ENCODE measurements at regions not wholly inside any gene's neighbourhood (a gene's known extent, or its start where the extent isn't known, plus 50 kb on each side); places are given as distances from the start of the nearest gene placed in this dataset.

DNA sequence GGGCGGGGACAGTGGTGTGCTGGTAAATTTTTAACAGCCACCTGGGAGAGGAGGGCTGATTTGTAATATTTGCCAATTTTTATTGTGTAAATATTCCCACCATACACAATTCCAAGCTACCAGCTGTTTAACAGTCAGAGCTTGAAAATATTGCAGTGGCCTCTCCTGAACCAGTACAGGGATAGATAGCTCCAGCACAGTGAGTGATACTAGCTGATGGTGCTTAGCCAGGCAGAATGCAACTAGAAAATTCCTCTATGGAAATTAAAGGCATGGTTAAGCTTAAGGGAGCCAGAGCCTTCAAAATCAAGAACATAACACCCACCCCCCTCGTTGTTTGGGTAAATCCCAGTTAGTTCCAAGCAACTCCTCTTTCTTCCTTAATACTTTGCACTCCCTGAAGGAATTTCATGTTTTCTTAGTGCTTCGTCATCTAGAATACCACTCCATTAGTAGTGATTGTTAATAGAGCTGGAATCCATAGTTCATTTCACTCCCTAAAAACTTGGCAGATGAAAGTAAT is 96.6 kb downstream of the CYB561 start:
- DNase-seq: no peak

- DNase-seq: no peak
Measured at GRCh38 chr17:63350364-63350763, 95.7 kb downstream of the CYB561 start.

DNA sequence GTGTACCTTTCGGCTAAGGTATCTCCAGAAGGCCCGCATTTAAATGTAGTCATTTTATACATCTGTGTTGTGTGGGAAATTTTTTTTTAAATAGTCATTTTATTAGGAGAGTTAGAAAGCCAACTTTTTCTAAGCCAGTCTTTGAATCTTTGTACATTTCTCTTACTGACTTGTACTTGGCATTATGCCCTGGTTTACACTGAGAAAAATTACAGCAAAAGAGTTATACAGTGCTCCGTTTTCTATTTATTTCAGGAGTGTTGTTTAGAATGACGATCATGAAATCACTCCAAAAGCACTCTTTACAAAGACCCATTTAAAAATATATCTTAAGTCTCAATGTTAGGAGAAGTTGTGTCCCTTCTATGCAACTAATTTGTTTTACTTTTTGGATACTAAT is 91.8 kb downstream of the CYB561 start:
- no peak for DNase-seq

- DNase-seq: peak; percentile 9
Measured at GRCh38 chr17:63356337-63356757, 89.8 kb downstream of the CYB561 start.

- DNase-seq: peak; percentile 26
Measured at GRCh38 chr17:63358111-63358839, 87.8 kb downstream of the CYB561 start.

DNA sequence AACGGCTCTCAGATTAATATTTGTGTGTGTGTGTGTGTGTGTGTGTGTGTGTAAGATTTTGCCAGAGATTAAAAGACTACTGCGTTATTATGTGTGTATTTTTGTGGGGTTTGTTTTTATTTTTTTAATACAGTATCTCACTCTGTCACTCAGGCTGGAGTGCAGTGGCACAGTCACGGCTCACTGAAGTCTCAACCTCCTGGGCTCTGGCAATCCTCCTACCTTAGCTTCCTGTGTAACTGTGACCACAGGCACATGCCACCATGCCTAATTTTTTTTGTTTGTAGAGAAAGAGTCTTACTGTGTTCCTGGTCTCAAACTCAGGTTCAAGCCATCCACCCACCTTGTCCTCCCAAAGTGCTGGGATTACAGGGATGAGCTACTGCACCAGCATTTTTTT is 87.2 kb downstream of the CYB561 start:
- DNase-seq: no peak

- no peak for DNase-seq
Measured at GRCh38 chr17:63361182-63361581, 84.9 kb downstream of the CYB561 start.

DNA sequence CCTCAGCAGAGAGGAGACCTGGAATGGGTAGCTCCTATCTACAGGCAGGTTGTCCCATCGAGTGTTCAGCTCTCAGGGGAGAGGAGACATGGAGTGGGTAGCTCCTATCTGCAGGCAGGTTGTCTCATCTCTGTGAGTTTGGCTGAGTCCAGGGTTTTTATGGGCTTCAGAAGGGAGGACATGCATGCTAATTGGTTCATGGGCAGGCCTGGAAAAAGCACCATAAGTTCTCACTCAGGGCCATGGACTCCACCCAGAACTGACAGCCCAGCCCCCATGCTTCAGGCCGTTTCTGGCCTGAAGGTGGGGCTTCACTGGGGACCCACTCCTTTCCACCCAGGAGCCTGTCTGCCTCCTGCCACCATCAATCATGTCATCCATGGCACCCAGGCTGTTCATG is 84.0 kb downstream of the CYB561 start:
- no peak for DNase-seq

DNA sequence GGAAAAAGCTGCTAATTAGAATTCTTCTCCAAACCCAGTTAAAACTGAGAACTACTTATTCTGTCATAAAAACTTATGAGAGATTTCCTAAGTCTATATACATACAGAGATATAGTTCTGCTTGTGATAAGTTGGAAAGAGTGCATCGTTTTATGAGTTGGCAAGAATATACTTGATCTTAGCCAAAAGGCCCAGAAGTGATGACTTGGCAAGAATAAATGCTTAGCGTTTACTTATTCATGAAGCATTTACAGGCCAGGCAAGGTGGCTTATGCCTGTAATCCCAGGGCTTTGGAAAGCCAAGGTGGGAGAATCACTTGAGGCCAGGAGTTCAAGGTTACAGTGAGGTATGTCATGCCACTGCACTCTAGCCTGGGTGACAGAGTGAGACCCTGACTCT is 81.7 kb downstream of the CYB561 start:
- peak; percentile 17 for DNase-seq

DNA sequence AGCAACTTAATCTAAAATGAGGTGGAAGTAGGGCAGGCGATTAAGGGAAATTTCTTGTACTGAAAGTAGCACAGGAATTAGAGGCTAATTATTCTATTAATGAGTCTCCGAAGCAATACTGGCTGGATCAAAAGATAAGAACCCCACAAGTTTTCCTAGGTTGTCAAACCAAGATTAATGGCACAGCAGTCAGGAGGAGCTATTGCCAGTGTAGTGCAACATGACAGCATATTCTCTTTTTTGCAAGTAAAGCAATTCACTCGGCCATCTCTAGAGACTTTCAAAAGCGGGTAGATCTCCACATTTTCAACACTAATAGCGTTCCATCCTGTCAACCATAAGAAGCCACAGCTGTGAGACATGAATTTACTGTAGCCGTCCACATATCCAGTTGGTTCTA is 81.2 kb downstream of the CYB561 start:
- DNase-seq: peak; percentile 29

DNA sequence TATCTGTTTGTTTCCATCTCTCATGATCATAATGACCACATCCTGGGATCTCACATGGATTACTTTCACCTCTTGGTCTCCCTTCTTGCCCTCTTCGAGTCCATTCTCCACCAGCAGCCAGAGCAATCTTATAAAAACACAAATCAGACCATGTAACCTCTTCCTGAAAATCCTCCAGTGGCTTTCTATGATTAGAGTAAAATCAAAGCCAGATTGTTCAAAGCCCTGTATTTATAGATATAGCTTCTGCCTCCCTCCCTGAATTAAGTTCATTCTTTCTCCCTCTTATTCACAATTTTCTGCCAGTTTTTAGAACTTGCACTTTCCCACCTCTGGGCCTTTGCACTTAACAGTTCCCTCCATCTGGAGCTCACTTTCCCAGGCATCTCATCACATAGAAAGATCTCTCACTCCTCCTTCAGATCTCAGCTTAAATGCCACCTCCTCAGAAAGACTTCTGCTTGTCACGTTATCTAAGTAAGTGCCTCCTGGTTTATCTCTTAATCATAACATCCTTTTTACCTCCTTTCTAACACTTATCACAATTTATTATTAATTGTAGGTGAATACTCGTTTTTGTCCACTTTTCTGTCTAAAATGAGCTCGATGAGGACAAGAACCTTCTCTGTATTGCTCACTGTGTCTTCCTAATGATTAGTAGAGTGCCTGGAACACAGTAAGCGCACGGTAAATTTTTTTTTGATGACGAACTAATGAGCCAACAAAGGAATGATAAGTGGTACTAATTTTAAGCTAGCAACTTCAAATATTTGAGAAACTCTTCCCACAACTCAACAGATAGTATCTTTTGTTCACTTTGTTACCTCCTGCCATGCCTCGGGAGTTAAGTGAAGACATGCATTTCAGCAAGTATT is 80.5 kb downstream of the CYB561 start:
- no peak for DNase-seq

DNA sequence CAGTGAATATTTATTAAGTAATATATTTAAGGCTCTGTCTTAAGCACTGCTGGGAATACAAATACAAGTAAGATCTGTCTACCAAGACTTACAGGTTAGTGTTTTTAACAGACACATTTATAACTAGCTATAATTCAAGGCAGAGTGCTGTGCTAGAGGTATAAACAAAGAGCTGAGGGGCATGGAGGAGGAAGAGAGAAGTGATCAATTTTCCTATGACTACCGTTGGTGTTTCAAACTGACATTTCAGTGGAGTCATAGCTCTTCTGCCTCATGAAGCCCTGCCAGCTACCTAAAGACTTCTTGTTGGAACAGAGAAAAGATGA is 79.9 kb downstream of the CYB561 start:
- DNase-seq: no peak

- no peak for DNase-seq
Measured at GRCh38 chr17:63369233-63369632, 76.9 kb downstream of the CYB561 start.

GRCh38 chr17:63370696-63371095 is 75.4 kb downstream of the CYB561 start:
- DNase-seq: no peak

DNA sequence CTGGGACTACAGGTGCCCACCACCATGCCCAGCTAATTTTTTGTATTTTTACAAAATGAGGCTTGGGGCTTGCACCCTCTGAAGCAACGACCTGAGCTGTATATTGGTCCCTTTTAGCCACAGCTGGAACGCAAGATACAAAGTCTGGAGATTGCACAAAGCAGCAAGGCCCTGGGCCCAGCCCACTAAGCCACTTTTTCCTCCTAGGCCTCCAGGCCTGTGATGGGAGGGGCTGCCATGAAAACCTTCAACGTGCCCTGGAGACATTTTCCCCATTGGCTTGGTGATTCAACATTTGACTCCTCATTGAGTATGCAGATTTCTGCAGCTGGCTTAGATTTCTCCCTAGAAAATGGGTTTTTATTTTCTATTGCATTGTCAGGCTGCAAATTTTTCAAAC is 69.2 kb downstream of the CYB561 start:
- no peak for DNase-seq

DNA sequence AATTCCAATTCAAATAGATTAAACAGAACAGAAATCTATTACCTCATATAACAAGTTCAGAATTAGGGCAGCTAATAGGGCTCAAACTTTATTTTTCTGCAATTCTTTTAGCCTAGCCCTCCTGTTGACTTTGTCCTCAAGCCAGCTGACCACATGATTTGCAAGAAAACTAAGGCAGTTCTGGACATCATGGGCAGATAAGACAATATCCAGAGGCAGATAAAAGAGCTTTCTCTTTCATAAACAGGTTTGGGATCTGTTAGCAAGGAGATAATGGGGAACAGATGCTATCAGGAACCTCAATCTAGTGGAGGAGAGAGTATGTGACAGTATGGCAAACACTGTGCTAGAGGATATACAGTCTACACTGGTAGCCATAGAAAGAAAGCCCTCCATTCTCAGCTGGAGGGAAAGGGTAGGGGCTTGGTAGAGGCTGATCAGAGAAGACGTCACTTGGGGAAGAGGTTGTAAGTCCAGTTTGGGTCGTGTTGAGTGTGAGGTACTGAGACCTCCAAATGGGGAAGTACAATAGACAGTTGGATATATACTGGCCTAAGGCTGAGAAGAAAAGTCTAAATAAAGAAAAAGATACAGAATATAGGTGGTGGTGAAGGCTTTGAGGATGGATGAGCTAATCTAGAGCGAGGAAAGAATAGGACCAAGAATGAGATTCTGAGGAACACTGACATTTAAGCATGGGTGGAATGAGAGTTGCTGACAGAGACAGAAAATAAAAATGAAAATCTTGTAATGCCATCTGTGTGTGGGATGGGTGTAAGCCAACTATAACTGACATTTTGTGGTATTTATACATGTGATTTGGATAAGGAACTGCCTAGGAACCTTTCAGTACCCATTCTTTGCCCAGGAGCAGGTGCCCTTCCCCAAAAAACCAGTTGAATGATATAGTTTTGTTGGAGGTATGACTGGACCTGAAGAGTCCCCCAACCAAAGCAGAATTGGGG is 67.4 kb downstream of the CYB561 start:
- no peak for DNase-seq

- no peak for DNase-seq
Measured at GRCh38 chr17:63379636-63380035, 66.5 kb downstream of the CYB561 start.

DNA sequence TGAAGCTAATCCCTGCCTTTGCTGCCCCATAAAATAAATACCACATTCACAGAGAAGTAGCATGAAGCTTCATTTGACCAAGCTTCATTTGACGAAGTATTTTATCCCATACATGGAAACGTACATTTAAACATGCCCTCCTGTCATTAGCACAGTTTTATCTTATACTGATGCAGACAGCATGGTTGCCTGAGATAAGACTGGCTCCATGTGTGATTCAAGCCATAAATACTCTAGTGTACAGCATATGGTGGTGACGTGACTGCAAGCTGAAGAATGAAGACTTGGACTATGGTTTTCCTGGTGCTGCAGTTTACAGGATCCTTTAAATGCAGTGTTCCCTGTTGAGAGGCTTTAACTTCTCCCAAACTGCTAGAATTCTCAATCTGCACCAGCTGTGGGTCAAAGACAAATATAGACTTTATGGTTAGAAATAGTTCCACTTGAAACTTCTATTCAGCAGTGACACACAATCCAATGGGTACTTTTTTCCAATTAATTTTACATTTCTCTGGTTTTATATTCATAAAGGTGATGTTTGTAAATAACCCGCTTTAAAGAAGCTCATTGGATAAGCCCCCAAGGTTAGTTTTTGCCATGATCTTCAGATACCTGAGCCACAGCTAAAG is 64.9 kb downstream of the CYB561 start:
- DNase-seq: no peak

- no peak for DNase-seq
Measured at GRCh38 chr17:63382136-63382535, 64.0 kb downstream of the CYB561 start.
